ENCODE measurements at regions not wholly inside any gene's neighbourhood (a gene's known extent, or its start where the extent isn't known, plus 50 kb on each side); places are given as distances from the start of the nearest gene placed in this dataset.

DNA sequence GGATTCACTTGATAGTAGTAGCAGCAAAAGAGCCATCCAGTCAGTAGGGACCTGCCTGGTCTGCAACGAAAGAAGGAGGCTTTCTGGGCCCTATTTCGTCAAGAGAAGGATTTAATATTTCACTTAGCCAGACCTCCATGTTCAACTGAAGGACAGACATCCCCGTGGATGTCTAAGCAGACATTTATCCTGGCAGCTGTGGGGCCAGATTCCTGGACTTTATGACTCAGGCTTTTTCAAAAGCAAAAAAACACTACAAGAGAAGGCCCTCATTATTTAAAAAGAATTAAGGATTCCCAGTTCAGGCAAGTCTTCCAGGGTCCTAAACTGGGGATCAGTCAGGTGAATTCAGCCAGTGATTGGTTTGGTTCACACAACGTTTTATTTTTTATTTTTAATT, 88.5 kb upstream of the TSPAN5 start:
- Histone ChIP-seq H3K27ac (ENCODE audit: low read length) (peak overlapping the region; percentile 59; the same call in 1 of the 2 replicates), H3K36me3 (ENCODE audit: control insufficient read depth, insufficient read depth, low read length) (no peaks in the 10 kb centered on the region), H3K9me3 (ENCODE audit: control insufficient read depth, insufficient read depth, low read depth, low read length) (no peaks in the 10 kb centered on the region), H3K27me3 (ENCODE audit: control insufficient read depth, insufficient read depth, low read length) (no peaks in the 10 kb centered on the region), H3K4me1 (ENCODE audit: control insufficient read depth, insufficient read depth, low read length) (no peaks in the 10 kb centered on the region; the same call in 1 of the 2 replicates), H3K4me3 (ENCODE audit: low read depth in 2 of 2, low read length in 2 of 2) (no peak overlapping the region)
- DNase-seq (ENCODE audit: low read depth, low spot score) (no peak), ATAC-seq (no peak)
- in situ Hi-C loops (cut with HindIII; ENCODE audit: low pct_unique_long_range_greater_than_20kb, low sequenced_read_pairs) (no loop called here), intact Hi-C loops (cut with micrococcal nuclease; ENCODE audit: unreplicated experiment) (no loop called here)
- CTCF ChIA-PET = no interaction called here
- TF ChIP-seq REST (IDR thresholded peaks at IDR 0.05; ENCODE audit: insufficient read depth in 1 of 2, low read depth in 2 of 2, low read length in 1 of 2) (no peak), TCF7L2 (IDR thresholded peaks at IDR 0.05; ENCODE audit: low read depth, low read length) (no peak), POLR2AphosphoS5 (IDR thresholded peaks at IDR 0.05; ENCODE audit: low read depth, low read length) (no peak), SIN3A (IDR thresholded peaks at IDR 0.05; ENCODE audit: borderline replicate concordance, insufficient read depth, low read depth, low read length) (no peak)
- TF ChIP-seq, protein P1, sequence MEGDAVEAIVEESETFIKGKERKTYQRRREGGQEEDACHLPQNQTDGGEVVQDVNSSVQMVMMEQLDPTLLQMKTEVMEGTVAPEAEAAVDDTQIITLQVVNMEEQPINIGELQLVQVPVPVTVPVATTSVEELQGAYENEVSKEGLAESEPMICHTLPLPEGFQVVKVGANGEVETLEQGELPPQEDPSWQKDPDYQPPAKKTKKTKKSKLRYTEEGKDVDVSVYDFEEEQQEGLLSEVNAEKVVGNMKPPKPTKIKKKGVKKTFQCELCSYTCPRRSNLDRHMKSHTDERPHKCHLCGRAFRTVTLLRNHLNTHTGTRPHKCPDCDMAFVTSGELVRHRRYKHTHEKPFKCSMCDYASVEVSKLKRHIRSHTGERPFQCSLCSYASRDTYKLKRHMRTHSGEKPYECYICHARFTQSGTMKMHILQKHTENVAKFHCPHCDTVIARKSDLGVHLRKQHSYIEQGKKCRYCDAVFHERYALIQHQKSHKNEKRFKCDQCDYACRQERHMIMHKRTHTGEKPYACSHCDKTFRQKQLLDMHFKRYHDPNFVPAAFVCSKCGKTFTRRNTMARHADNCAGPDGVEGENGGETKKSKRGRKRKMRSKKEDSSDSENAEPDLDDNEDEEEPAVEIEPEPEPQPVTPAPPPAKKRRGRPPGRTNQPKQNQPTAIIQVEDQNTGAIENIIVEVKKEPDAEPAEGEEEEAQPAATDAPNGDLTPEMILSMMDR (IDR thresholded peaks at IDR 0.05) = no peak
- no TSS peak for BruUV-seq (replicated peaks)
- POLR2A ChIA-PET = interaction anchor here (0.5 kb wide), 1 partner anchor 183 kb away, joined by 5 read pairs; no protein-coding TSS in a partner anchor

DNA sequence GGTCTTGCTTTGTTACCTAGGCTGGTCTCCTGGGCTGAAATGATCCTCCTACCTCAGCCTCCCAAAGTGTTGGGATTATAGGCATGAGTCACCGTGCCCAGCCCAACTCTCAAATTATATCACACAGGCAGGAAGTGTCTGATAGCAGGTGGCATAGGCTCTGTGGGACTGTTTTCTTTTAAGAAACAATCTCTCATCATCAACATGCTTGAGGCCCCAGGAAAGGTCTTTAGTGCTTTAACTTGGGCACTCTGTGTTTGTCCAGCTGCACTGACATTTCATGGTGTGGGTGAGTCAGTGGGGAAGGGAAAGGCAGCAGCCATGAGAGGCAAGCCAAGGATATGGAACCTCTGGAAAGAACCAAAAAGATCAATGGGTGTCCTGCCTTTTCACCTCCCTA, 88.1 kb upstream of the TSPAN5 start:
- H3K4me3 ChIP-seq (ENCODE audit: low read depth in 2 of 2, low read length in 2 of 2) = no peak overlapping the region
- ATAC-seq (no peak), DNase-seq (ENCODE audit: low read depth, low spot score) (no peak)
- no peaks in the 10 kb centered on the region for H3K9me3 ChIP-seq (ENCODE audit: control insufficient read depth, insufficient read depth, low read depth, low read length)
- TF ChIP-seq, protein P1 (IDR thresholded peaks at IDR 0.05) = no peak
- TF ChIP-seq REST (IDR thresholded peaks at IDR 0.05; ENCODE audit: insufficient read depth in 1 of 2, low read depth in 2 of 2, low read length in 1 of 2) (no peak), TCF7L2 (IDR thresholded peaks at IDR 0.05; ENCODE audit: low read depth, low read length) (no peak), POLR2AphosphoS5 (IDR thresholded peaks at IDR 0.05; ENCODE audit: low read depth, low read length) (no peak), SIN3A (IDR thresholded peaks at IDR 0.05; ENCODE audit: borderline replicate concordance, insufficient read depth, low read depth, low read length) (no peak)
- BruUV-seq (replicated peaks) = no TSS peak
- no peaks in the 10 kb centered on the region; the same call in 1 of the 2 replicates for H3K4me1 ChIP-seq (ENCODE audit: control insufficient read depth, insufficient read depth, low read length)
- H3K27me3 ChIP-seq (ENCODE audit: control insufficient read depth, insufficient read depth, low read length) = no peaks in the 10 kb centered on the region
- in situ Hi-C loops (cut with HindIII; ENCODE audit: low pct_unique_long_range_greater_than_20kb, low sequenced_read_pairs) (no loop called here), intact Hi-C loops (cut with micrococcal nuclease; ENCODE audit: unreplicated experiment) (no loop called here)
- no peaks in the 10 kb centered on the region for H3K36me3 ChIP-seq (ENCODE audit: control insufficient read depth, insufficient read depth, low read length)
- ChIA-PET CTCF (no interaction called here), POLR2A (no interaction called here)
- H3K27ac ChIP-seq (ENCODE audit: low read length) = peak overlapping the region; percentile 59; the same call in 1 of the 2 replicates

Data from Panc1 (cell line).